Motor neuron (in vitro differentiated cells): ENCODE measurements at regions not wholly inside any gene's neighbourhood (a gene's known extent, or its start where the extent isn't known, plus 50 kb on each side); places are given as distances from the start of the nearest gene placed in this dataset.
A peak's percentile ranks its signal among the peaks of the same experiment; 100 is the strongest.

Experiments used
- ATAC-seq, 8 experiments: fragments of 200-7000 bp; cut with Tn5 transposase; replicated peaks in 6 of 8; 2 replicates each; pipeline ENCODE4 v1.8.0; 2021; ENCODE audit warnings: mild to moderate bottlenecking in 8 of 8, moderate library complexity in 8 of 8
- H3K27ac ChIP-seq, 2 donors: fragments of 250-450 bp; sonication (Bioruptor Pico); 2 replicates each; pipeline ENCODE4 v1.9.0; 2021; ENCODE audit warnings: antibody characterized with exemption in 2 of 2, mild to moderate bottlenecking in 2 of 2, moderate library complexity in 1 of 2
- H3K4me1 ChIP-seq, 2 donors: fragments of 250-450 bp; sonication (Bioruptor Pico); replicated peaks in 1 of 2; 2 replicates each; pipeline ENCODE4 v1.6.1; 2021; ENCODE audit warnings: antibody characterized with exemption in 2 of 2, mild to moderate bottlenecking in 2 of 2, moderate library complexity in 1 of 2
- H3K4me3 ChIP-seq, 5 donors: fragments of 250-450 bp; sonication (Bioruptor Pico); 2 replicates each; pipeline ENCODE4 v1.9.0; 2021; ENCODE audit warnings: antibody characterized with exemption in 5 of 5, mild to moderate bottlenecking in 5 of 5, moderate library complexity in 4 of 5
- WGBS, 10 experiments: fragments of 450-650 bp; shearing (Covaris generic); methylation state at CpG; one replicate each; pipeline ENCODE4 v1.0.0; 2022; 5-methylcytosine and 5-hydroxymethylcytosine counted together
- in situ Hi-C, 9 experiments: fragments of 400-800 bp; cut with MboI; loops; one replicate each; pipeline ENCODE4 v1.15.0; 2021; ENCODE audit warnings: low sequenced_read_pairs in 9 of 9, low pct_unique_long_range_greater_than_20kb in 2 of 9; ENCODE audit not compliant: unreplicated experiment in 9 of 9

GRCh38 chr5:168042284-168043068 lies 249.0 kb upstream of the WWC1 start:
- no peak for ATAC-seq
- Histone ChIP-seq H3K4me3 (no peak overlapping the region), H3K4me1 (peaks cover 28 to 31% of the 10 kb centered on the region in 2 donors), H3K27ac (no peak overlapping the region)
- WGBS, 10 experiments: 52 to 100% (median 83%) methylated on average over 1 to 10 of the region's 12 CpGs; no CpG with 5 or more reads in 1 of the 10 experiments
- in situ Hi-C loops: loop anchor here in 2 of 9 experiments (25.0 kb wide), 2 partner anchors 305 to 455 kb away; no protein-coding TSS in a partner anchor

- Histone ChIP-seq H3K4me1 (peaks cover 9 to 15% of the 10 kb centered on the region in 2 donors), H3K4me3 (no peak overlapping the region), H3K27ac (no peak overlapping the region)
- WGBS, 10 experiments: 24 to 96% (median 80%) methylated on average over 1 to 4 of the region's 4 CpGs; no CpG with 5 or more reads in 3 of the 10 experiments
- no peak for ATAC-seq
- in situ Hi-C loops: loop anchor here in 2 of 9 experiments (25.0 kb wide), 2 partner anchors 309 to 459 kb away; no protein-coding TSS in a partner anchor
Observed at GRCh38 chr5:168046163-168046562, 245.3 kb upstream of the WWC1 start.

- H3K27ac ChIP-seq: no peak overlapping the region
- 0 to 76% (median 42%) methylated on average over 2 to 7 of the region's 11 CpGs; no CpG with 5 or more reads in 3 of the 10 experiments for WGBS, 10 experiments
- H3K4me1 ChIP-seq: peaks cover 9 to 15% of the 10 kb centered on the region in 2 donors
- peak; percentile 72 to 94 (median 88) for ATAC-seq
- H3K4me3 ChIP-seq: no peak overlapping the region
- in situ Hi-C loops: loop anchor here in 2 of 9 experiments (25.0 kb wide), 2 partner anchors 310 to 460 kb away; no protein-coding TSS in a partner anchor
Observed at GRCh38 chr5:168047043-168047668, 244.3 kb upstream of the WWC1 start.

- in situ Hi-C loops: loop anchor here in 2 of 9 experiments (25.0 kb wide), 2 partner anchors 310 to 460 kb away; no protein-coding TSS in a partner anchor
- WGBS, 10 experiments: 0 to 60% (median 10%) methylated on average over 1 of the region's 1 CpG; no CpG with 5 or more reads in 4 of the 10 experiments
- H3K4me3 ChIP-seq: no peak overlapping the region
- peak; percentile 32 to 91 (median 58) for ATAC-seq
- no peak overlapping the region for H3K27ac ChIP-seq
- H3K4me1 ChIP-seq: peaks cover 9 to 15% of the 10 kb centered on the region in 2 donors
Observed at GRCh38 chr5:168047669-168048111, 243.8 kb upstream of the WWC1 start.

- Histone ChIP-seq H3K4me1 (peaks cover 9 to 15% of the 10 kb centered on the region in 2 donors), H3K27ac (no peak overlapping the region), H3K4me3 (no peak overlapping the region)
- no peak for ATAC-seq
- 50 to 100% (median 90%) methylated on average over 1 of the region's 1 CpG; no CpG with 5 or more reads in 5 of the 10 experiments for WGBS, 10 experiments
- in situ Hi-C loops: loop anchor here in 2 of 9 experiments (25.0 kb wide), 2 partner anchors 311 to 461 kb away; no protein-coding TSS in a partner anchor
Observed at GRCh38 chr5:168048486-168048885, 243.0 kb upstream of the WWC1 start.

- Histone ChIP-seq H3K4me1 (no peaks in the 10 kb centered on the region), H3K4me3 (no peak overlapping the region), H3K27ac (no peak overlapping the region)
- in situ Hi-C loops: no loop called here
- no peak for ATAC-seq
- 0 to 93% (median 75%) methylated on average over 1 to 4 of the region's 4 CpGs for WGBS, 10 experiments
Observed at GRCh38 chr5:168052686-168053085, 238.8 kb upstream of the WWC1 start.

- in situ Hi-C loops: no loop called here
- no peak for ATAC-seq
- Histone ChIP-seq H3K4me3 (no peak overlapping the region), H3K4me1 (no peaks in the 10 kb centered on the region), H3K27ac (no peak overlapping the region)
- WGBS, 10 experiments: 0 to 100% (median 71%) methylated on average over 1 to 2 of the region's 2 CpGs; no CpG with 5 or more reads in 1 of the 10 experiments
Observed at GRCh38 chr5:168054091-168054490, 237.4 kb upstream of the WWC1 start.

GRCh38 chr5:168055141-168055683 lies 236.2 kb upstream of the WWC1 start:
- Histone ChIP-seq H3K27ac (no peak overlapping the region), H3K4me1 (no peaks in the 10 kb centered on the region), H3K4me3 (no peak overlapping the region)
- 11 to 100% (median 83%) methylated on average over 1 to 3 of the region's 3 CpGs; no CpG with 5 or more reads in 2 of the 10 experiments for WGBS, 10 experiments
- ATAC-seq: peak in 2 of 8 experiments; percentile 81 to 92
- in situ Hi-C loops: no loop called here

GRCh38 chr5:168055961-168056360 lies 235.5 kb upstream of the WWC1 start:
- Histone ChIP-seq H3K4me1 (no peaks in the 10 kb centered on the region), H3K27ac (no peak overlapping the region), H3K4me3 (no peak overlapping the region)
- in situ Hi-C loops: no loop called here
- WGBS, 10 experiments: 20 to 100% (median 76%) methylated on average over 1 of the region's 1 CpG; no CpG with 5 or more reads in 2 of the 10 experiments
- no peak for ATAC-seq

- no peak overlapping the region for H3K27ac ChIP-seq
- H3K4me1 ChIP-seq: no peaks in the 10 kb centered on the region
- WGBS, 10 experiments: 57 to 100% (median 89%) methylated on average over 1 of the region's 1 CpG; no CpG with 5 or more reads in 4 of the 10 experiments
- no peak for ATAC-seq
- in situ Hi-C loops: no loop called here
- no peak overlapping the region for H3K4me3 ChIP-seq
Observed at GRCh38 chr5:168056499-168057182, 234.8 kb upstream of the WWC1 start.

- in situ Hi-C loops: no loop called here
- WGBS, 10 experiments: 28 to 83% (median 80%) methylated on average over 1 to 6 of the region's 7 CpGs; no CpG with 5 or more reads in 2 of the 10 experiments
- Histone ChIP-seq H3K4me3 (no peak overlapping the region), H3K4me1 (no peaks in the 10 kb centered on the region), H3K27ac (no peak overlapping the region)
- no peak for ATAC-seq
Observed at GRCh38 chr5:168057905-168058304, 233.5 kb upstream of the WWC1 start.

GRCh38 chr5:168059131-168059530 lies 232.3 kb upstream of the WWC1 start:
- no peak for ATAC-seq
- Histone ChIP-seq H3K4me3 (no peak overlapping the region), H3K4me1 (no peaks in the 10 kb centered on the region), H3K27ac (no peak overlapping the region)
- WGBS, 10 experiments: 44 to 100% (median 84%) methylated on average over 1 to 2 of the region's 2 CpGs; no CpG with 5 or more reads in 2 of the 10 experiments
- in situ Hi-C loops: no loop called here
